Skeletal muscle tissue (tissue), 3 donors: ENCODE measurements at regions not wholly inside any gene's neighbourhood (a gene's known extent, or its start where the extent isn't known, plus 50 kb on each side); places are given as distances from the start of the nearest gene placed in this dataset.
A peak's percentile ranks its signal among the peaks of the same experiment; 100 is the strongest.

Experiments
- H3K27ac ChIP-seq: one replicate; pipeline ENCODE4 v1.7.0; 2013; ENCODE audit warnings: mild to moderate bottlenecking, low read depth, low read length, inconsistent platforms
- H3K27me3 ChIP-seq, 3 donors: one replicate each; pipeline ENCODE4 v1.7.0; 2013; ENCODE audit warnings: low read length in 3 of 3; ENCODE audit not compliant: control insufficient read depth in 3 of 3, insufficient read depth in 3 of 3
- H3K36me3 ChIP-seq, 3 donors: one replicate each; pipeline ENCODE4 v1.7.0; 2013; ENCODE audit warnings: low read length in 3 of 3; ENCODE audit not compliant: control insufficient read depth in 3 of 3, insufficient read depth in 3 of 3
- H3K4me1 ChIP-seq, 3 donors: one replicate each; pipeline ENCODE4 v1.7.0; 2013; ENCODE audit warnings: low read length in 3 of 3, mild to moderate bottlenecking in 3 of 3; ENCODE audit not compliant: control insufficient read depth in 3 of 3, insufficient read depth in 3 of 3
- H3K4me3 ChIP-seq, 3 donors: one replicate each; pipeline ENCODE4 v1.7.0; 2013; ENCODE audit warnings: low read length in 3 of 3
- H3K9ac ChIP-seq, 3 donors: one replicate each; pipeline ENCODE4 v1.7.0; 2013; ENCODE audit warnings: low read length in 3 of 3, mild to moderate bottlenecking in 3 of 3, moderate library complexity in 2 of 3, low read depth in 1 of 3
- H3K9me3 ChIP-seq, 3 donors: one replicate each; pipeline ENCODE4 v1.7.0; 2013; ENCODE audit warnings: low read length in 3 of 3; ENCODE audit not compliant: control insufficient read depth in 3 of 3
- donor health status: Osteomylitis.

- no peak overlapping the region for H3K27ac ChIP-seq
- H3K9ac ChIP-seq, result no peak overlapping the region
- H3K4me3 ChIP-seq, result no peak overlapping the region
- no peaks in the 10 kb centered on the region for H3K36me3 ChIP-seq
- H3K9me3 ChIP-seq, result no peaks in the 10 kb centered on the region
- peaks cover 16 to 27% (median 21%) of the 10 kb centered on the region in 3 donors for H3K4me1 ChIP-seq
- H3K27me3 ChIP-seq, result no peaks in the 10 kb centered on the region
Measured at GRCh38 chr5:173704615-173705511, 88.4 kb upstream of the BOD1 start.

- no peak overlapping the region for H3K4me3 ChIP-seq
- no peaks in the 10 kb centered on the region for H3K9me3 ChIP-seq
- no peaks in the 10 kb centered on the region for H3K36me3 ChIP-seq
- H3K4me1 ChIP-seq, result peaks cover 16 to 27% (median 21%) of the 10 kb centered on the region in 3 donors
- no peak overlapping the region for H3K27ac ChIP-seq
- no peak overlapping the region for H3K9ac ChIP-seq
- H3K27me3 ChIP-seq, result no peaks in the 10 kb centered on the region
Measured at GRCh38 chr5:173705512-173706044, 89.1 kb upstream of the BOD1 start.

GRCh38 chr5:173706700-173707099 lies 90.2 kb upstream of the BOD1 start:
- H3K36me3 ChIP-seq, result no peaks in the 10 kb centered on the region
- H3K27ac ChIP-seq, result peak overlapping the region; percentile 68
- H3K9me3 ChIP-seq, result no peaks in the 10 kb centered on the region
- no peak overlapping the region for H3K4me3 ChIP-seq
- no peaks in the 10 kb centered on the region for H3K27me3 ChIP-seq
- peak overlapping the region in 1 of 3 donors; percentile 66 for H3K9ac ChIP-seq
- peaks cover 16 to 27% (median 21%) of the 10 kb centered on the region in 3 donors for H3K4me1 ChIP-seq

- Histone ChIP-seq H3K27ac (peak overlapping the region; percentile 68), H3K9ac (peak overlapping the region in 1 of 3 donors; percentile 66), H3K27me3 (no peaks in the 10 kb centered on the region)
Measured at GRCh38 chr5:173707392-173707791, 90.9 kb upstream of the BOD1 start.

GRCh38 chr5:173709145-173709544 lies 92.7 kb upstream of the BOD1 start:
- Histone ChIP-seq H3K27ac (no peak overlapping the region), H3K9ac (no peak overlapping the region), H3K4me3 (no peak overlapping the region), H3K4me1 (peaks cover 17 to 27% (median 21%) of the 10 kb centered on the region in 3 donors), H3K9me3 (no peaks in the 10 kb centered on the region), H3K36me3 (no peaks in the 10 kb centered on the region), H3K27me3 (no peaks in the 10 kb centered on the region)

More at GRCh38 chr5:173707392-173707791, 90.9 kb upstream of the BOD1 start:
- Histone ChIP-seq H3K4me3 (peak overlapping the region in 1 of 3 donors; percentile 22), H3K4me1 (peaks cover 16 to 27% (median 21%) of the 10 kb centered on the region in 3 donors), H3K36me3 (no peaks in the 10 kb centered on the region), H3K9me3 (no peaks in the 10 kb centered on the region)

GRCh38 chr5:173709761-173710160 lies 93.3 kb upstream of the BOD1 start:
- Histone ChIP-seq H3K27ac (no peak overlapping the region), H3K36me3 (no peaks in the 10 kb centered on the region), H3K4me1 (peaks cover 20 to 32% (median 24%) of the 10 kb centered on the region in 3 donors), H3K27me3 (no peaks in the 10 kb centered on the region), H3K9me3 (no peaks in the 10 kb centered on the region), H3K4me3 (no peak overlapping the region), H3K9ac (no peak overlapping the region)

- Histone ChIP-seq H3K4me3 (no peak overlapping the region), H3K4me1 (peaks cover 20 to 32% (median 24%) of the 10 kb centered on the region in 3 donors), H3K9ac (no peak overlapping the region), H3K9me3 (no peaks in the 10 kb centered on the region), H3K27me3 (no peaks in the 10 kb centered on the region), H3K27ac (no peak overlapping the region), H3K36me3 (no peaks in the 10 kb centered on the region)
Measured at GRCh38 chr5:173710528-173710927, 94.1 kb upstream of the BOD1 start.

GRCh38 chr5:173711466-173711865 lies 95.0 kb upstream of the BOD1 start:
- H3K27ac ChIP-seq, result no peak overlapping the region
- H3K27me3 ChIP-seq, result no peaks in the 10 kb centered on the region
- no peaks in the 10 kb centered on the region for H3K36me3 ChIP-seq
- no peaks in the 10 kb centered on the region for H3K9me3 ChIP-seq
- H3K9ac ChIP-seq, result no peak overlapping the region
- H3K4me1 ChIP-seq, result peaks cover 20 to 23% (median 21%) of the 10 kb centered on the region in 3 donors
- no peak overlapping the region for H3K4me3 ChIP-seq

- no peak overlapping the region for H3K9ac ChIP-seq
- H3K9me3 ChIP-seq, result no peaks in the 10 kb centered on the region
- no peak overlapping the region for H3K4me3 ChIP-seq
- no peaks in the 10 kb centered on the region for H3K36me3 ChIP-seq
- peaks cover 9 to 10% (median 9%) of the 10 kb centered on the region in 3 donors for H3K4me1 ChIP-seq
- H3K27me3 ChIP-seq, result no peaks in the 10 kb centered on the region
- no peak overlapping the region for H3K27ac ChIP-seq
Measured at GRCh38 chr5:173712609-173713175, 96.2 kb upstream of the BOD1 start.
